Ovary (tissue), 3 donors: ENCODE measurements at regions not wholly inside any gene's neighbourhood (a gene's known extent, or its start where the extent isn't known, plus 50 kb on each side); places are given as distances from the start of the nearest gene placed in this dataset.
"Not testable (repeated sequence)": the region's sequence is repeated elsewhere in the genome, so short reads cannot be mapped to it uniquely, and the experiment has no call there.

Experiments used
- CTCF ChIP-seq, 3 donors: fragments of 450-650 bp in 2 of 3; fragments of 200-600 bp in 1 of 3; IDR thresholded peaks; one replicate each; pipeline versions ENCODE4 v1.5.1 to v1.8.0; 2016 to 2022; ENCODE audit warnings: antibody characterized with exemption in 3 of 3, mild to moderate bottlenecking in 1 of 3
- EP300 ChIP-seq: sonication (generic); formaldehyde crosslinking; IDR thresholded peaks from one replicate; pipeline ENCODE4 v1.6.1; 2017; ENCODE audit warnings: antibody characterized with exemption
- POLR2A ChIP-seq: fragments of 450-650 bp; IDR thresholded peaks from one replicate; pipeline ENCODE4 v1.6.1; 2017; ENCODE audit warnings: antibody characterized with exemption, mild to moderate bottlenecking, moderate library complexity
- donor health status: DM: no; HTN: no; CAD: no.

- not testable (repeated sequence) for TF ChIP-seq POLR2A; CTCF (IDR thresholded peaks at IDR 0.05); EP300
These were observed 564.0 kb upstream of the NECTIN3 start for GRCh38 chr3:110507570-110507969.
